ENCODE measurements at regions not wholly inside any gene's neighbourhood (a gene's known extent, or its start where the extent isn't known, plus 50 kb on each side); places are given as distances from the start of the nearest gene placed in this dataset.

DNA sequence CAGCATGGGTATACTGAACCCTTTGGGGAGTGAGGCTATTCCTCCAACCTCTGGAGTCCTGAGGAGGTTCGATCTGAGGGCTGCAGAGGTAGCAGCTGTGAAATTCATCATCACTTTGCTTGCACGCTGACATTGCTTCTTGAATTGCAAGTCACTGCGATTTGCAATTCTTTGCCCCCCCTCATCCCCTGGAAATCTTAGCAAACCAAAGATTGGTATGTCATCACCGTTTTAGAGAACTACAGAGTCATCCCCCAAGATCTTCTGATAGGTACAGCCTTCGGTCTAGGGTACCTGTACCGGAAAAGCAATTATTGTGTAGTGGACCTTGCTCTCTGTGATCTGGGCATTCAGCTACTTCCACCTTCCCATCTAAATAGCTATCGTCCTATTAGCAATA lies 192.6 kb downstream of the KLF6 start:
- TF ChIP-seq, protein P1, sequence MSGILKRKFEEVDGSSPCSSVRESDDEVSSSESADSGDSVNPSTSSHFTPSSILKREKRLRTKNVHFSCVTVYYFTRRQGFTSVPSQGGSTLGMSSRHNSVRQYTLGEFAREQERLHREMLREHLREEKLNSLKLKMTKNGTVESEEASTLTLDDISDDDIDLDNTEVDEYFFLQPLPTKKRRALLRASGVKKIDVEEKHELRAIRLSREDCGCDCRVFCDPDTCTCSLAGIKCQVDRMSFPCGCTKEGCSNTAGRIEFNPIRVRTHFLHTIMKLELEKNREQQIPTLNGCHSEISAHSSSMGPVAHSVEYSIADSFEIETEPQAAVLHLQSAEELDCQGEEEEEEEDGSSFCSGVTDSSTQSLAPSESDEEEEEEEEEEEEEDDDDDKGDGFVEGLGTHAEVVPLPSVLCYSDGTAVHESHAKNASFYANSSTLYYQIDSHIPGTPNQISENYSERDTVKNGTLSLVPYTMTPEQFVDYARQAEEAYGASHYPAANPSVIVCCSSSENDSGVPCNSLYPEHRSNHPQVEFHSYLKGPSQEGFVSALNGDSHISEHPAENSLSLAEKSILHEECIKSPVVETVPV (CRISPR knock-in tag; IDR thresholded peaks at IDR 0.05) = no peak
- no peak for TF ChIP-seq ZC3H10 (CRISPR knock-in tag; IDR thresholded peaks at IDR 0.05)
- TF ChIP-seq BACH2 (CRISPR knock-in tag; IDR thresholded peaks at IDR 0.05; ENCODE audit: borderline replicate concordance) = no peak
